ENCODE measurements at regions not wholly inside any gene's neighbourhood (a gene's known extent, or its start where the extent isn't known, plus 50 kb on each side); places are given as distances from the start of the nearest gene placed in this dataset.

DNA sequence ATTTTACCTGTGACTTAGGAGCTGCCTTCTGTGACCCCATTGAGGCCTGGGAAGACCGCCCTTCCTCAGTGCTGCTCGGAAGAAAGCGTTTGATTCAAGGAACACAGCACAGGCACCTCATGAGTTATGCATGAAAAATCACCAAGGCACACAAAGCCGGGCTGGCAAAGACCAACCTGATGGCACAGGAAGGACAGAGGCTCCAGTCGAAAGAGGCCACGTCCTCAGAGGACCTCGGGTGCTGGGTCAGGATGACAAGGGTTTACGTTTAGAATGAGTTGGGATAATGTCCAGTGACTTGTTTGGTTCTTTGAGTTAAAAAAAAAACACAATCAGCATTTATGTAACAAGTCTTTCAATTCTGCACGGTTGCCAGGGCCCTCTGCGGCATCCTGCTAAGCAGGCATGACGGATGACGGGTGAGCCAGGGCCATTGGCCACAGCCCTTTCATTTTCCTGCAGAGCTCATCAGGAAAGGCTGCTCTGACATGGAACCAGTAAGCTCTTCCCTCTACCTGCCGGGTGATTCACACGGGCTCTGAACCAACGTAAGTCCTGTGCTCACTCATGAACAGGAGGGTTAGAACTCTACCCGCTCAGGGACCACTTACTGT is 112.8 kb downstream of the DACT2 start:
- Histone ChIP-seq H3K4me3 (ENCODE audit: low read length) (no peak overlapping the region), H3K27me3 (ENCODE audit: control insufficient read depth, insufficient read depth, low read length, poor library complexity, severe bottlenecking) (no peaks in the 10 kb centered on the region), H3K9ac (ENCODE audit: extremely low read depth, low read length, poor library complexity, severe bottlenecking) (no peak overlapping the region), H3K4me1 (ENCODE audit: control insufficient read depth, insufficient read depth, low read length) (no peaks in the 10 kb centered on the region), H3K36me3 (ENCODE audit: control insufficient read depth, insufficient read depth, low read length) (no peaks in the 10 kb centered on the region), H3K9me3 (ENCODE audit: control insufficient read depth, low read length) (peaks cover 6% of the 10 kb centered on the region), H3K27ac (ENCODE audit: low read depth, low read length) (no peak overlapping the region)
- Mint-ChIP-seq H3K27me3 (ENCODE audit: insufficient read depth) (peaks cover 27% of the 10 kb centered on the region), H3K4me1 (peaks cover 11% of the 10 kb centered on the region), H3K9me3 (peaks cover 7% of the 10 kb centered on the region), H3K4me3 (no peak overlapping the region), H3K36me3 (ENCODE audit: low read depth) (no peaks in the 10 kb centered on the region), H3K27ac (no peak overlapping the region)
- DNase-seq, result peak; percentile 30
- WGBS, 2 experiments (ENCODE audit: insufficient coverage in 1 of 2, insufficient read length in 1 of 2), result 90 to 93% methylated on average over 10 to 16 of the region's 16 CpGs
- TF ChIP-seq, protein P1, sequence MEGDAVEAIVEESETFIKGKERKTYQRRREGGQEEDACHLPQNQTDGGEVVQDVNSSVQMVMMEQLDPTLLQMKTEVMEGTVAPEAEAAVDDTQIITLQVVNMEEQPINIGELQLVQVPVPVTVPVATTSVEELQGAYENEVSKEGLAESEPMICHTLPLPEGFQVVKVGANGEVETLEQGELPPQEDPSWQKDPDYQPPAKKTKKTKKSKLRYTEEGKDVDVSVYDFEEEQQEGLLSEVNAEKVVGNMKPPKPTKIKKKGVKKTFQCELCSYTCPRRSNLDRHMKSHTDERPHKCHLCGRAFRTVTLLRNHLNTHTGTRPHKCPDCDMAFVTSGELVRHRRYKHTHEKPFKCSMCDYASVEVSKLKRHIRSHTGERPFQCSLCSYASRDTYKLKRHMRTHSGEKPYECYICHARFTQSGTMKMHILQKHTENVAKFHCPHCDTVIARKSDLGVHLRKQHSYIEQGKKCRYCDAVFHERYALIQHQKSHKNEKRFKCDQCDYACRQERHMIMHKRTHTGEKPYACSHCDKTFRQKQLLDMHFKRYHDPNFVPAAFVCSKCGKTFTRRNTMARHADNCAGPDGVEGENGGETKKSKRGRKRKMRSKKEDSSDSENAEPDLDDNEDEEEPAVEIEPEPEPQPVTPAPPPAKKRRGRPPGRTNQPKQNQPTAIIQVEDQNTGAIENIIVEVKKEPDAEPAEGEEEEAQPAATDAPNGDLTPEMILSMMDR (conservative IDR thresholded peaks at IDR 0.05), result no peak

DNA sequence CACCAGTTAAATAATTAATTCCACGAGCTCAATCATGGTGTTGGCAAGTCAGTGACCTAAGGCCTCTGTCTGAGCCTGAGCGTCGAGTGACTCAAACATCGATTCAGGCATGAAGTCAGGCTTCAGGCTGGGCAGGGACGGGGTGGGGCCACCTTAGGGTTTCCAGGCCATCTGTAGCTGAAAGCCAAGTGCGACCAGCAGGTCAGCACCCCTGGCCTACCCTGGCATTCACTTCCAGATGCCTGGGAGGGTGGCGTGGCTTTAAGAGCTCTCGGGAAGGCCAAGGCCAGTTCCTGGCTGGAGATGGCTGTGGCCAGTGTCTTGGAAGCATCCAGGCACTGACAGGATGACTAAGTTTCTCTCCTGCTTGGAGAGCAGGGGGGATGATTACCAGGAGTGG is 113.4 kb downstream of the DACT2 start:
- no peak overlapping the region for H3K4me3 ChIP-seq (ENCODE audit: low read length)
- WGBS, 2 experiments (ENCODE audit: insufficient coverage in 1 of 2, insufficient read length in 1 of 2), result 94 to 96% methylated on average over 8 of the region's 8 CpGs
- no peaks in the 10 kb centered on the region for H3K36me3 ChIP-seq (ENCODE audit: control insufficient read depth, insufficient read depth, low read length)
- H3K9me3 ChIP-seq (ENCODE audit: control insufficient read depth, low read length), result peaks cover 6% of the 10 kb centered on the region
- no peak overlapping the region for H3K27ac ChIP-seq (ENCODE audit: low read depth, low read length)
- Mint-ChIP-seq H3K4me1 (peaks cover 14% of the 10 kb centered on the region), H3K4me3 (no peak overlapping the region), H3K36me3 (ENCODE audit: low read depth) (no peaks in the 10 kb centered on the region), H3K9me3 (peaks cover 7% of the 10 kb centered on the region), H3K27me3 (ENCODE audit: insufficient read depth) (peaks cover 27% of the 10 kb centered on the region), H3K27ac (no peak overlapping the region)
- TF ChIP-seq, protein P1 (conservative IDR thresholded peaks at IDR 0.05), result no peak
- no peaks in the 10 kb centered on the region for H3K27me3 ChIP-seq (ENCODE audit: control insufficient read depth, insufficient read depth, low read length, poor library complexity, severe bottlenecking)
- no peak overlapping the region for H3K9ac ChIP-seq (ENCODE audit: extremely low read depth, low read length, poor library complexity, severe bottlenecking)
- H3K4me1 ChIP-seq (ENCODE audit: control insufficient read depth, insufficient read depth, low read length), result peaks cover under 1% of the 10 kb centered on the region
- DNase-seq, result peak; percentile 29

DNA sequence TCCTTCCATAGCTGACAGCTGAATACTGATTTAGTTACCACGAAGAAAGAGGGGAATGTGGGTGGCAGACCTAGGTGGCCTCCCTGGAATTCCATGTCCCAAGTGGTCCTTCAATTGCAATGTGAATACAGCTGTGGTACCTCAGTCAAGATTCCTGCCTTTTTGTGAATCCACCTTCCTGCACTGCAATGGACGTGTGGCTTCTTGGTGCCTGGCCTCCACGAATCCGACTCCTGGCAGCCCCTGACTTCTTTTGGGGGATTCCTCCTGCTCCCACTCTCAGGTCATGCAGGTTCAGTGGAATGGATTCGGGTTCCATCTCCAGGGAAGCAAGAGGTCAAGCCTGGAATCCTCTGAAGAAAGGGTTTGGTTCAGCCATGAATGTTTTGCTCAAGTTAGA is 117.8 kb downstream of the DACT2 start:
- H3K36me3 ChIP-seq (ENCODE audit: control insufficient read depth, insufficient read depth, low read length), result no peaks in the 10 kb centered on the region
- H3K27ac Mint-ChIP-seq, result no peak overlapping the region
- peaks cover 13% of the 10 kb centered on the region for H3K4me1 Mint-ChIP-seq
- H3K9me3 Mint-ChIP-seq, result peaks cover 7% of the 10 kb centered on the region
- H3K4me3 ChIP-seq (ENCODE audit: low read length), result no peak overlapping the region
- peaks cover 5% of the 10 kb centered on the region for H3K4me1 ChIP-seq (ENCODE audit: control insufficient read depth, insufficient read depth, low read length)
- H3K9me3 ChIP-seq (ENCODE audit: control insufficient read depth, low read length), result peaks cover 6% of the 10 kb centered on the region
- TF ChIP-seq, protein P1 (conservative IDR thresholded peaks at IDR 0.05), result no peak
- 93 to 94% methylated on average over 3 to 5 of the region's 5 CpGs for WGBS, 2 experiments (ENCODE audit: insufficient coverage in 1 of 2, insufficient read length in 1 of 2)
- no peak overlapping the region for H3K27ac ChIP-seq (ENCODE audit: low read depth, low read length)
- H3K27me3 Mint-ChIP-seq (ENCODE audit: insufficient read depth), result peaks cover 12% of the 10 kb centered on the region
- H3K27me3 ChIP-seq (ENCODE audit: control insufficient read depth, insufficient read depth, low read length, poor library complexity, severe bottlenecking), result no peaks in the 10 kb centered on the region
- no peak overlapping the region for H3K9ac ChIP-seq (ENCODE audit: extremely low read depth, low read length, poor library complexity, severe bottlenecking)
- H3K36me3 Mint-ChIP-seq (ENCODE audit: low read depth), result no peaks in the 10 kb centered on the region
- no peak overlapping the region for H3K4me3 Mint-ChIP-seq
- peak; percentile 41 for DNase-seq

Measured in endodermal cell (in vitro differentiated cells).